ENCODE measurements at regions not wholly inside any gene's neighbourhood (a gene's known extent, or its start where the extent isn't known, plus 50 kb on each side); places are given as distances from the start of the nearest gene placed in this dataset.
"Not testable (repeated sequence)": the region's sequence is repeated elsewhere in the genome, so short reads cannot be mapped to it uniquely, and the experiment has no call there.

DNA sequence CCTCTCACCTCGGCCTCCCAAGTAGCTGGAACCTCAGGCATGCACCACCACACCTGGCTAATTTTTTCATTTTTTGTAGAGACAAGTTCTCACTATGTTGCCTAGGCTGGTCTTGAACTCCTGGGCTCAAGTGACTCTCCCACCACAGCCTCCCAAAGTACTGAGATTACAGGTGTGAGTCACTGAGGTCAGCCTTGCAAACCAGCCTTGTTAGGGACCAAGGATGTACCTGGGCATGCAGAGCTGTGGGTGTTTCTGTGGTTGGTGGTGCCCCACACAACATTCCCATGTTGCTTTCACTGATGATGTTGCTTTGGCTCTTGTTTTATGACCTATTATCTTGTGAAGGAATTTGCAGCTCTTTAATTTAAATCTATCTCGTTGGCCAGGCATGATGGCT lies 54.8 kb downstream of the OTUD1 start:
- intact Hi-C loops (cut with DNase I): no loop called here
- no peaks in the 10 kb centered on the region for H3K4me1 ChIP-seq
- no peak overlapping the region for H3K4me3 ChIP-seq
- no peaks in the 10 kb centered on the region for H3K27me3 ChIP-seq
- ATAC-seq (no peak), DNase-seq (no peak)
- no peak overlapping the region for H3K27ac ChIP-seq
- H3K36me3 ChIP-seq: no peaks in the 10 kb centered on the region
- H3K9me3 ChIP-seq: no peaks in the 10 kb centered on the region
- TF ChIP-seq, protein P1, sequence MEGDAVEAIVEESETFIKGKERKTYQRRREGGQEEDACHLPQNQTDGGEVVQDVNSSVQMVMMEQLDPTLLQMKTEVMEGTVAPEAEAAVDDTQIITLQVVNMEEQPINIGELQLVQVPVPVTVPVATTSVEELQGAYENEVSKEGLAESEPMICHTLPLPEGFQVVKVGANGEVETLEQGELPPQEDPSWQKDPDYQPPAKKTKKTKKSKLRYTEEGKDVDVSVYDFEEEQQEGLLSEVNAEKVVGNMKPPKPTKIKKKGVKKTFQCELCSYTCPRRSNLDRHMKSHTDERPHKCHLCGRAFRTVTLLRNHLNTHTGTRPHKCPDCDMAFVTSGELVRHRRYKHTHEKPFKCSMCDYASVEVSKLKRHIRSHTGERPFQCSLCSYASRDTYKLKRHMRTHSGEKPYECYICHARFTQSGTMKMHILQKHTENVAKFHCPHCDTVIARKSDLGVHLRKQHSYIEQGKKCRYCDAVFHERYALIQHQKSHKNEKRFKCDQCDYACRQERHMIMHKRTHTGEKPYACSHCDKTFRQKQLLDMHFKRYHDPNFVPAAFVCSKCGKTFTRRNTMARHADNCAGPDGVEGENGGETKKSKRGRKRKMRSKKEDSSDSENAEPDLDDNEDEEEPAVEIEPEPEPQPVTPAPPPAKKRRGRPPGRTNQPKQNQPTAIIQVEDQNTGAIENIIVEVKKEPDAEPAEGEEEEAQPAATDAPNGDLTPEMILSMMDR (IDR thresholded peaks at IDR 0.05): no peak

DNA sequence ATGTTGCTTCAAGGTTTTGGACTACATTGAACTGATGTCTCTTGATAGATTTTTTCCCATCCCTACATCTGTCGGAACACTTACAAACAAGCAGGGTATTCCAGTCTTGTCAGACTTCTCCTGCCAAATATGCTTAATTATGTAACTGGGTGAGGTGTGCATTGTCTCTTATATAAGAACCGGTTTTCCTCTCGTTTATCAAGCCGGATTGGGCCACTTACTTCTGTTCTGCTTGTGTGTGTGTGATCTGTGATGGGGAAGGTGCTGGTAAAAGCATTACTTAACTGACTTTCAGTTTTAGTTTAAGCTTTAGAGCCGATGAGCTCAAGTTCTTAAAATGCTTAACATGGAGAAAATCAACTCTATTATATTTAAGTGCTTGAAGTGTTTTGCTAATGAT lies 57.9 kb downstream of the OTUD1 start:
- no peak overlapping the region for H3K4me3 ChIP-seq
- H3K36me3 ChIP-seq: no peaks in the 10 kb centered on the region
- intact Hi-C loops (cut with DNase I): no loop called here
- no peaks in the 10 kb centered on the region for H3K4me1 ChIP-seq
- DNase-seq: no peak
- no peaks in the 10 kb centered on the region for H3K27me3 ChIP-seq
- no peak overlapping the region for H3K27ac ChIP-seq
- no peaks in the 10 kb centered on the region for H3K9me3 ChIP-seq
- ATAC-seq: peak; percentile 57
- TF ChIP-seq, protein P1 (IDR thresholded peaks at IDR 0.05): no peak

DNA sequence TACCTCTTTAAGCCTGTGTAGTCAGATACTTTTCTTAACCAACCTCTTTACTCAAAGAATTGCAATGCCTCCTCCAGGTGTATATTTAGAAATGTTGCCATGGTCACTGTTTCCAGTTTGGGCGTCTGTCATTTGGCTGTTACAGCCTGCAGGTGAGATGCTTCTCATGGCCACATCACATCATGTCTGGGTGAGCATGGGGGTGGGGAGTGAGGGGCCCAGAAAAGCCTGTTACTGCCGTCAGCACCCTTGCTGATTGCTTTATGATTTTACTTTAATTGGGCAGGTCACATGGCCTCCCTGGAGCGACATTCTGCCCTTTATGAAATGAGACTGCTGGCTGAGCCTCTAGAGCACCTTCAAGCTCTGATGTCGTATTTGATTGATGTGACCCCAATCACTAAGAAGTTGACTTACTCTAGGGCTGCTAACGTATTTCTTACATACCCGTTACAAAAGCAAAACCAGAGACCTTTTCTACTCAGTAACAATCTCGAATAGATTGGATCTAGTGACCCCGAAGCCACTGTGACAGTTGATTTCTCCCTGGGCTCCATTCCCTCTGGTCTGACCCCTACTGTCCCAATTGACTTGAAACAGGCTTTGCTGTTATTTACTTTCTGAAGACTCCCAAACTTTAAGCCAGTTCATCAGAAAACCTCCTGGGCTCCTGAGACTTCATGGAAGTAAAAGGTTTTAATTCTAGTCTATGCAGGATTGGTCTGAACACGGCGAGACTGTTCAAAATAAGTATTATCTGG lies 60.7 kb downstream of the OTUD1 start:
- Histone ChIP-seq H3K9me3 (no peaks in the 10 kb centered on the region), H3K4me3 (no peak overlapping the region), H3K27ac (no peak overlapping the region), H3K36me3 (no peaks in the 10 kb centered on the region), H3K27me3 (no peaks in the 10 kb centered on the region), H3K4me1 (no peaks in the 10 kb centered on the region)
- ATAC-seq (no peak), DNase-seq (no peak)
- TF ChIP-seq, protein P1 (IDR thresholded peaks at IDR 0.05): no peak
- intact Hi-C loops (cut with DNase I): no loop called here

DNA sequence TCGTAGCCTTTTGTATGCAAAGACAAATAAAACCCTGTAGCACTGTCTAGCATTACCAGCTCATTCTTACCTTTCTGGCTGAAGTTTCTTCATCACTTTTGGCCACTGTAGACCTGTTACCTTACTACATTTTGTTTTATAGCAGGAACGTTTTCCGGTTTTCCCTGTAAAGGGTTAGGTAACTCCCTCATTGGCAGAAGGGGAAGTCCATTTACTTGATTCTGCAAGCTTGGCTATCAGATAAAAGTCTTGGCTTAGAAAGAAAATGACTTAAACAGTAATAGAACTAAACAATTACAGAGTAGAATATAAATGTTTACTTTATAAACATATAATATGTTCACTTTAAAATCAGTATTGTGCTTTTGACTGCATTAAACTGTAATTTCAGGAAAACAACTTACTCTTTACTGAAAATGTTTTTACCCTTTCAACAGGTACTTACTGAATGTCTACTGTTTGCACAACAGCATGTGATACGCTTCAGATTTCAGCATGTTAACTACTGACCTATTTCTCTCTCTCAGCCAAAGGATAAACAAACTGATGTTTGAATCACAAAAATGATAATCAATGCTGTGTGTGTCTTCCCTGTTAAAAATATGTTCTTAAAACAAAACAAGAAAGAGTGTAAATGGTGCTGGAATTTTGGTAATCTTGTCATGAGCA lies 67.1 kb downstream of the OTUD1 start:
- TF ChIP-seq, protein P1 (IDR thresholded peaks at IDR 0.05): no peak
- Histone ChIP-seq H3K27ac (no peak overlapping the region), H3K4me3 (no peak overlapping the region), H3K9me3 (no peaks in the 10 kb centered on the region), H3K27me3 (no peaks in the 10 kb centered on the region), H3K36me3 (no peaks in the 10 kb centered on the region), H3K4me1 (no peaks in the 10 kb centered on the region)
- ATAC-seq: peak; percentile 54
- intact Hi-C loops (cut with DNase I): no loop called here
- no peak for DNase-seq

DNA sequence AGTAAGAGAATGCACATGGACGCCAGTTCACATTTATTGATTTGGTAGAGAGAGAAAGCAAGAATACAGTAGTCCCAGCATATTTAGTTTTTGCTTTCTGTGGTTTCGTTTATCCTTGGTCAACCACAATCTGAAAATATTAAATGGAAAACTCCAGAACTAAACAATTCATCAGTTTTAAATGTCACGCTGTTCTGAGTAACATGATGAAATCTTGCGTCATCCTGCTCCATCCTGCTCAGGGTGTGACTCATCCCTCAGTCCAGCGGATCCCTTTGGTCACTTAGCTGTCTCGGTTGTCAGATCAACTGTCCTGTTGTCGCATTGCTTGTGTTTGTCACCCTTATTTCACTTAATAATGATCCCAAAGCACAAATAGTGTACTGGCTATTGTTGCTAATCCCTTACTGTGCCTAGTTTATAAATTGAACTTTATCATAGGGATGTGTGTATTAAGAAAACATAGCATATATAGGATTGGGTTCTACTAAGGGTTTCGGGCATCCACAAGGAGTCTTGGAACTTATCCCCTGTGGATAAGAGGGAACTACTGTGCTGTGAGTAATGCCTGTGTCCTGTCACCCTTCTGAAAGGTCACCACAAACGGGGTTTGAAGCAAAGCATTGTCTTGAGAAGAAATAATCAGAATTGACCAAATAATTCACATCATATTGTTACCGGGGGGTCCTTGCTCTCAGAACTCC lies 73.6 kb downstream of the OTUD1 start:
- no peak overlapping the region for H3K27ac ChIP-seq
- DNase-seq (no peak), ATAC-seq (peak; percentile 76)
- H3K4me3 ChIP-seq: no peak overlapping the region
- H3K4me1 ChIP-seq: no peaks in the 10 kb centered on the region
- no peaks in the 10 kb centered on the region for H3K36me3 ChIP-seq
- H3K27me3 ChIP-seq: no peaks in the 10 kb centered on the region
- H3K9me3 ChIP-seq: no peaks in the 10 kb centered on the region
- intact Hi-C loops (cut with DNase I): no loop called here
- TF ChIP-seq, protein P1 (IDR thresholded peaks at IDR 0.05): no peak

DNA sequence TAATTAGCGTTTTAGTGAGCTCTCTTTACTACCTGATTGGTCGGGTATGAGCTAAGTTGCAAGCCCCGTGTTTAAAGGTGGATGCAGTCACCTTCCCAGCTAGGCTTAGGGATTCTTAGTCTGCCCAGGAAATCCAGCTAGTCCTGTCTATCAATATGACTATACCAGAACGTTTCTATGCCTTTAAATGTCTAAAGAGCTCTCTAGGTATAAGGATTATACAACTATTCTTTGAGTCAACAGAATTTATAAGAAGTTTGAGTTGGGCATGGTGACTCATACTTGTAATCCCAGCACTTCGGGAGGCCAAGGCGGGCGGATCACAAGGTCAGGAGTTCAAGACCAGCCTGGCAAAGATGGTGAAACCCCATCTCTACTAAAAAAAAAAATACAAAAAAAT lies 74.7 kb downstream of the OTUD1 start:
- ATAC-seq; intact Hi-C loops (cut with DNase I); H3K4me1 ChIP-seq; DNase-seq; H3K27me3 ChIP-seq; H3K4me3 ChIP-seq; H3K36me3 ChIP-seq; H3K27ac ChIP-seq; H3K9me3 ChIP-seq: not testable (repeated sequence)

Measured in upper lobe of right lung (tissue), 1 donor.